ENCODE measurements at regions not wholly inside any gene's neighbourhood (a gene's known extent, or its start where the extent isn't known, plus 50 kb on each side); places are given as distances from the start of the nearest gene placed in this dataset.

GRCh38 chr10:131773370-131774343, 127.2 kb upstream of the PPP2R2D start:
- H3K36me3 ChIP-seq, result no peaks in the 10 kb centered on the region
- no peaks in the 10 kb centered on the region for H3K4me1 ChIP-seq
- no peak for DNase-seq
- peaks cover 0 to 18% of the 10 kb centered on the region in 2 donors for H3K27me3 ChIP-seq
- no peak overlapping the region for H3K27ac ChIP-seq
- peaks cover 0 to 36% (median 19%) of the 10 kb centered on the region in 3 donors for H3K9me3 ChIP-seq
- H3K4me3 ChIP-seq, result no peak overlapping the region
- intact Hi-C loops (cut with DNase I; ENCODE audit: low total_unique reads), result no loop called here
- TF ChIP-seq CTCF (IDR thresholded peaks at IDR 0.05), result no peak

GRCh38 chr10:131774681-131775085, 126.1 kb upstream of the PPP2R2D start:
- Histone ChIP-seq H3K4me1 (no peaks in the 10 kb centered on the region), H3K27ac (no peak overlapping the region), H3K9me3 (peaks cover 0 to 38% (median 19%) of the 10 kb centered on the region in 3 donors), H3K36me3 (no peaks in the 10 kb centered on the region), H3K27me3 (peaks cover 0 to 21% of the 10 kb centered on the region in 2 donors), H3K4me3 (no peak overlapping the region)
- no peak for DNase-seq
- no peak for TF ChIP-seq CTCF (IDR thresholded peaks at IDR 0.05)
- intact Hi-C loops (cut with DNase I; ENCODE audit: low total_unique reads), result no loop called here

- DNase-seq, result no peak
- no peak for TF ChIP-seq CTCF (IDR thresholded peaks at IDR 0.05)
- no peak overlapping the region for H3K4me3 ChIP-seq
- peaks cover 0 to 26% of the 10 kb centered on the region in 2 donors for H3K27me3 ChIP-seq
- H3K9me3 ChIP-seq, result peaks cover 0 to 38% (median 19%) of the 10 kb centered on the region in 3 donors
- no peak overlapping the region for H3K27ac ChIP-seq
- no peaks in the 10 kb centered on the region for H3K4me1 ChIP-seq
- no peaks in the 10 kb centered on the region for H3K36me3 ChIP-seq
- intact Hi-C loops (cut with DNase I; ENCODE audit: low total_unique reads), result no loop called here
Measured at GRCh38 chr10:131775433-131775832, 125.4 kb upstream of the PPP2R2D start.

GRCh38 chr10:131775833-131776232, 125.0 kb upstream of the PPP2R2D start:
- no peak for DNase-seq
- Histone ChIP-seq H3K27ac (no peak overlapping the region), H3K4me1 (no peaks in the 10 kb centered on the region), H3K9me3 (peaks cover 0 to 38% (median 19%) of the 10 kb centered on the region in 3 donors), H3K36me3 (no peaks in the 10 kb centered on the region), H3K27me3 (peaks cover 0 to 23% of the 10 kb centered on the region in 2 donors), H3K4me3 (no peak overlapping the region)
- TF ChIP-seq CTCF (IDR thresholded peaks at IDR 0.05), result no peak
- intact Hi-C loops (cut with DNase I; ENCODE audit: low total_unique reads), result no loop called here

- Histone ChIP-seq H3K27ac (no peak overlapping the region), H3K4me1 (no peaks in the 10 kb centered on the region), H3K9me3 (peaks cover 0 to 38% (median 19%) of the 10 kb centered on the region in 3 donors), H3K36me3 (no peaks in the 10 kb centered on the region), H3K4me3 (no peak overlapping the region), H3K27me3 (peaks cover 0 to 19% of the 10 kb centered on the region in 2 donors)
- intact Hi-C loops (cut with DNase I; ENCODE audit: low total_unique reads), result no loop called here
- TF ChIP-seq CTCF (IDR thresholded peaks at IDR 0.05), result no peak
- DNase-seq, result no peak
Measured at GRCh38 chr10:131776496-131776895, 124.3 kb upstream of the PPP2R2D start.

Data from tibial artery (tissue), 4 donors.